Tibial nerve (tissue), 3 donors: ENCODE measurements at regions not wholly inside any gene's neighbourhood (a gene's known extent, or its start where the extent isn't known, plus 50 kb on each side); places are given as distances from the start of the nearest gene placed in this dataset.

ENCODE experiments used
- POLR2A ChIP-seq, 2 donors: fragments of 450-650 bp; IDR thresholded peaks; one replicate each; pipeline ENCODE4 v1.6.1; 2017; ENCODE audit warnings: antibody characterized with exemption in 2 of 2, mild to moderate bottlenecking in 2 of 2, moderate library complexity in 2 of 2
- TF ChIP-seq, protein P1 (sequence below), 5 experiments: fragments of 200-600 bp in 3 of 5; fragments of 450-650 bp in 2 of 5; sonication (generic) in 3 of 5; IDR thresholded peaks; one replicate each; pipeline ENCODE4 v1.5.1; 2016 to 2019; ENCODE audit warnings: antibody characterized with exemption in 5 of 5, mild to moderate bottlenecking in 3 of 5, moderate library complexity in 2 of 5

DNA sequence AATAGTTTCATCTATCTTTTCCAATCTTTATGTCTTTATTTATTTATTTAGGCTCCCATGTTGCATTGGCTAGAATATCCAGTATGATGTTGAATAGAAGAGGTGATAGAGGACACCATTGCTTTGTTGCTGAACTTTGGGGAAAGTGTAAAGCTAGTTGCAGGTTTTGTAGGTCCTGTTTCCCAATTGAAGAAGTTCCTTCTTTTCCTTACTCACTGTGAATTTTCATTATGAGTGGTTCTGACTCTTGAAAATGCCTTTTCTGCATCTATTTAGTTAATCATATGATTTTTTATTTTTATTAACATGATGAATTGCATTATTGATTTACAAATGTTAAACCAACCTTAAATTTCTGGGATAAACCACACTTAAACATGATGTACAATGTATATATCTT is 58.9 kb upstream of the NR3C1 start:
- TF ChIP-seq, protein P1, sequence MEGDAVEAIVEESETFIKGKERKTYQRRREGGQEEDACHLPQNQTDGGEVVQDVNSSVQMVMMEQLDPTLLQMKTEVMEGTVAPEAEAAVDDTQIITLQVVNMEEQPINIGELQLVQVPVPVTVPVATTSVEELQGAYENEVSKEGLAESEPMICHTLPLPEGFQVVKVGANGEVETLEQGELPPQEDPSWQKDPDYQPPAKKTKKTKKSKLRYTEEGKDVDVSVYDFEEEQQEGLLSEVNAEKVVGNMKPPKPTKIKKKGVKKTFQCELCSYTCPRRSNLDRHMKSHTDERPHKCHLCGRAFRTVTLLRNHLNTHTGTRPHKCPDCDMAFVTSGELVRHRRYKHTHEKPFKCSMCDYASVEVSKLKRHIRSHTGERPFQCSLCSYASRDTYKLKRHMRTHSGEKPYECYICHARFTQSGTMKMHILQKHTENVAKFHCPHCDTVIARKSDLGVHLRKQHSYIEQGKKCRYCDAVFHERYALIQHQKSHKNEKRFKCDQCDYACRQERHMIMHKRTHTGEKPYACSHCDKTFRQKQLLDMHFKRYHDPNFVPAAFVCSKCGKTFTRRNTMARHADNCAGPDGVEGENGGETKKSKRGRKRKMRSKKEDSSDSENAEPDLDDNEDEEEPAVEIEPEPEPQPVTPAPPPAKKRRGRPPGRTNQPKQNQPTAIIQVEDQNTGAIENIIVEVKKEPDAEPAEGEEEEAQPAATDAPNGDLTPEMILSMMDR (IDR thresholded peaks at IDR 0.05): no peak
- TF ChIP-seq POLR2A (IDR thresholded peaks at IDR 0.05): no peak
